BE2C (cell line): ENCODE measurements at regions not wholly inside any gene's neighbourhood (a gene's known extent, or its start where the extent isn't known, plus 50 kb on each side); places are given as distances from the start of the nearest gene placed in this dataset.

ENCODE experiments used
- DNase-seq: peaks from one replicate; pipeline ENCODE4 v3.0.0-alpha.2; 2020
- H3K27me3 ChIP-seq: fragments of 250-450 bp; sonication (Bioruptor Pico); 2 replicates; pipeline ENCODE4 v1.5.1; 2020; ENCODE audit warnings: mild to moderate bottlenecking
- H3K36me3 ChIP-seq: fragments of 250-450 bp; sonication (Bioruptor Pico); 2 replicates; pipeline ENCODE4 v1.5.1; 2020; ENCODE audit warnings: mild to moderate bottlenecking
- H3K4me1 ChIP-seq: fragments of 250-450 bp; sonication (Bioruptor Pico); 2 replicates; pipeline ENCODE4 v1.5.1; 2020
- H3K4me3 ChIP-seq: 2 replicates; pipeline ENCODE4 v1.5.1; 2011; ENCODE audit warnings: low read depth, low read length
- H3K9me3 ChIP-seq: fragments of 250-450 bp; sonication (Bioruptor Pico); 2 replicates; pipeline ENCODE4 v1.5.1; 2020
- TF ChIP-seq, protein P1 (sequence below): IDR thresholded peaks from 2 replicates; pipeline ENCODE4 v1.5.1; 2012; ENCODE audit warnings: mild to moderate bottlenecking, low read depth, low read length

DNA sequence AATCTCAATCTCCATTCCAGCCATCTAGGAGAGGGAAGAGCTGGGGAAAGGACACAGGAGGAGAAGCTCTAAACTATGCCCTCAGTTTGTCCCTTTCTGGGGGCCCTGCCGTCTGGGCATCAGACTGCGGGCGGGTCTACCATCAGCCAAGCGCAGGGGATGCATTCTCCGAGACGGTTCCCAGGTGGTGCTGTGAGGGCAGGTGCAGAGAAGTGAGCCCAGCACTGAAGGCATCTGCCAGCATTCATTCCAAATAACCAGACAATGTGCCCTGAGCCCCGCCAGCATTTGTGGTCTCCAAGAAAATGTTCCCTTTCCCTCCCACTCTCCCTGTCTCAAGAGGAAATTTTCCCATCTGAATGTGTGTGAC, 265.7 kb downstream of the XXYLT1 start:
- H3K4me1 ChIP-seq, result peaks cover 7% of the 10 kb centered on the region
- no peaks in the 10 kb centered on the region for H3K9me3 ChIP-seq
- DNase-seq, result no peak
- no peaks in the 10 kb centered on the region for H3K36me3 ChIP-seq
- H3K4me3 ChIP-seq, result no peak overlapping the region
- no peaks in the 10 kb centered on the region for H3K27me3 ChIP-seq
- TF ChIP-seq, protein P1, sequence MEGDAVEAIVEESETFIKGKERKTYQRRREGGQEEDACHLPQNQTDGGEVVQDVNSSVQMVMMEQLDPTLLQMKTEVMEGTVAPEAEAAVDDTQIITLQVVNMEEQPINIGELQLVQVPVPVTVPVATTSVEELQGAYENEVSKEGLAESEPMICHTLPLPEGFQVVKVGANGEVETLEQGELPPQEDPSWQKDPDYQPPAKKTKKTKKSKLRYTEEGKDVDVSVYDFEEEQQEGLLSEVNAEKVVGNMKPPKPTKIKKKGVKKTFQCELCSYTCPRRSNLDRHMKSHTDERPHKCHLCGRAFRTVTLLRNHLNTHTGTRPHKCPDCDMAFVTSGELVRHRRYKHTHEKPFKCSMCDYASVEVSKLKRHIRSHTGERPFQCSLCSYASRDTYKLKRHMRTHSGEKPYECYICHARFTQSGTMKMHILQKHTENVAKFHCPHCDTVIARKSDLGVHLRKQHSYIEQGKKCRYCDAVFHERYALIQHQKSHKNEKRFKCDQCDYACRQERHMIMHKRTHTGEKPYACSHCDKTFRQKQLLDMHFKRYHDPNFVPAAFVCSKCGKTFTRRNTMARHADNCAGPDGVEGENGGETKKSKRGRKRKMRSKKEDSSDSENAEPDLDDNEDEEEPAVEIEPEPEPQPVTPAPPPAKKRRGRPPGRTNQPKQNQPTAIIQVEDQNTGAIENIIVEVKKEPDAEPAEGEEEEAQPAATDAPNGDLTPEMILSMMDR, result no peak

GRCh38 chr3:195005759-195006510, 265.0 kb downstream of the XXYLT1 start:
- no peak overlapping the region for H3K4me3 ChIP-seq
- DNase-seq, result no peak
- H3K27me3 ChIP-seq, result no peaks in the 10 kb centered on the region
- TF ChIP-seq, protein P1, result no peak
- no peaks in the 10 kb centered on the region for H3K36me3 ChIP-seq
- peaks cover 7% of the 10 kb centered on the region for H3K4me1 ChIP-seq
- no peaks in the 10 kb centered on the region for H3K9me3 ChIP-seq

DNA sequence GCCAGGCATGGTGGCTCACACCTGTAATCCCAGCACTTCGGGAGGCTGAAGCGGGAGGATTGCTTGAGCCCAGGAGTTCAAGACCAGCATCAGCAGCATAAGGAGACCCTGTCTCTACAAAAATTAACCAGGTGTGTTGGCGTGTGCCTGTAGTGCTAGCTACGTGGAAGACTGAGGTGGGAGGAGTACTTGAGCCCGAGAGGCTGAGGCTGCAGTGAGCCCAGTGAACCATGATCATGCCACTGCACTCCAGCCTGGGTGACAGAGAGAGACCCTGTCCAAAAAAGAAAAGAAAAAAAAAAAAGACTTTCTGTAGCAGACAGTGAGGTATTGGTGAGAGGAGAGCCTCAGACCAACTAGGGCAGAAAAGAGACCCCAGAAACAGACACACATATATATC, 263.8 kb downstream of the XXYLT1 start:
- no peaks in the 10 kb centered on the region for H3K27me3 ChIP-seq
- DNase-seq, result no peak
- no peaks in the 10 kb centered on the region for H3K36me3 ChIP-seq
- no peak overlapping the region for H3K4me3 ChIP-seq
- TF ChIP-seq, protein P1, result no peak
- H3K9me3 ChIP-seq, result no peaks in the 10 kb centered on the region
- H3K4me1 ChIP-seq, result peaks cover 8% of the 10 kb centered on the region

- TF ChIP-seq, protein P1, result no peak
- Histone ChIP-seq H3K27me3 (no peaks in the 10 kb centered on the region), H3K9me3 (no peaks in the 10 kb centered on the region), H3K4me3 (no peak overlapping the region), H3K4me1 (peaks cover 15% of the 10 kb centered on the region), H3K36me3 (no peaks in the 10 kb centered on the region)
- no peak for DNase-seq
Observed at GRCh38 chr3:195007766-195008165, 263.2 kb downstream of the XXYLT1 start.

- no peak for DNase-seq
- Histone ChIP-seq H3K9me3 (no peaks in the 10 kb centered on the region), H3K36me3 (no peaks in the 10 kb centered on the region), H3K4me3 (no peak overlapping the region), H3K4me1 (peaks cover 21% of the 10 kb centered on the region), H3K27me3 (no peaks in the 10 kb centered on the region)
- TF ChIP-seq, protein P1, result no peak
Observed at GRCh38 chr3:195008816-195009215, 262.1 kb downstream of the XXYLT1 start.

DNA sequence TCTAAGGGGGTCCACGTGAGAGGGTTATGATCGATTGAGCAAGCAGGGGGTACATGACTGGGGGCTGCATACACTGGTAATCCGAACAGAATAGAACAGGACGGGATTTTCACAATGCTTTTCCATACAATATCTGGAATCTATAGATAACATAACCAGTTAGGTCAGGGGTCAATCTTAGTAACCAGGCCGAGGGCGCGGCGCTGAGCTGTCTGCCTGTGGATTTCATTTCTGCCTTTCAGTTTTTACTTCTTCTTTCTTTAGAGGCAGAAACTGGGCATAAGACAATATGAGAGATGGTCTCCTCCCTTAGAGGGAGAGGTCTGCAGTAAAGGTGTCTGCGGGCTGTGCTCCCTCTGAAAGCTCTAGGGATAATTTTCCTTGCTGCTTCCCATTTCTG, 261.3 kb downstream of the XXYLT1 start:
- no peaks in the 10 kb centered on the region for H3K9me3 ChIP-seq
- DNase-seq, result no peak
- H3K4me3 ChIP-seq, result no peak overlapping the region
- H3K4me1 ChIP-seq, result peaks cover 25% of the 10 kb centered on the region
- no peaks in the 10 kb centered on the region for H3K27me3 ChIP-seq
- H3K36me3 ChIP-seq, result no peaks in the 10 kb centered on the region
- TF ChIP-seq, protein P1, result no peak
